ENCODE measurements at regions not wholly inside any gene's neighbourhood (a gene's known extent, or its start where the extent isn't known, plus 50 kb on each side); places are given as distances from the start of the nearest gene placed in this dataset.

- Mint-ChIP-seq H3K27me3 (ENCODE audit: low read depth) (no peaks in the 10 kb centered on the region), H3K4me3 (no peak overlapping the region), H3K9me3 (no peaks in the 10 kb centered on the region), H3K4me1 (peaks cover 17% of the 10 kb centered on the region), H3K36me3 (no peaks in the 10 kb centered on the region), H3K27ac (no peak overlapping the region)
- DNase-seq (ENCODE audit: low spot score in 2 of 2, unreplicated experiment in 2 of 2) = no peak
- TF ChIP-seq CTCF (IDR thresholded peaks at IDR 0.05; ENCODE audit: unreplicated experiment) = no peak
These were observed 132.6 kb downstream of the RAB38 start for GRCh38 chr11:88042647-88043046.

- TF ChIP-seq CTCF (IDR thresholded peaks at IDR 0.05; ENCODE audit: unreplicated experiment) = no peak
- DNase-seq (ENCODE audit: low spot score in 2 of 2, unreplicated experiment in 2 of 2) = no peak
- Mint-ChIP-seq H3K9me3 (no peaks in the 10 kb centered on the region), H3K36me3 (no peaks in the 10 kb centered on the region), H3K27ac (no peak overlapping the region), H3K4me1 (peaks cover 17% of the 10 kb centered on the region), H3K27me3 (ENCODE audit: low read depth) (no peaks in the 10 kb centered on the region), H3K4me3 (no peak overlapping the region)
These were observed 133.0 kb downstream of the RAB38 start for GRCh38 chr11:88042238-88042637.

GRCh38 chr11:88041679-88042078, 133.6 kb downstream of the RAB38 start:
- Mint-ChIP-seq H3K27ac (no peak overlapping the region), H3K36me3 (no peaks in the 10 kb centered on the region), H3K27me3 (ENCODE audit: low read depth) (no peaks in the 10 kb centered on the region), H3K4me3 (no peak overlapping the region), H3K9me3 (no peaks in the 10 kb centered on the region), H3K4me1 (peaks cover 17% of the 10 kb centered on the region)
- TF ChIP-seq CTCF (IDR thresholded peaks at IDR 0.05; ENCODE audit: unreplicated experiment) = no peak
- DNase-seq (ENCODE audit: low spot score in 2 of 2, unreplicated experiment in 2 of 2) = no peak

GRCh38 chr11:88040148-88040496, 135.1 kb downstream of the RAB38 start:
- no peak for TF ChIP-seq CTCF (IDR thresholded peaks at IDR 0.05; ENCODE audit: unreplicated experiment)
- Mint-ChIP-seq H3K27me3 (ENCODE audit: low read depth) (no peaks in the 10 kb centered on the region), H3K4me3 (no peak overlapping the region), H3K27ac (no peak overlapping the region), H3K9me3 (no peaks in the 10 kb centered on the region), H3K36me3 (no peaks in the 10 kb centered on the region), H3K4me1 (peaks cover 16% of the 10 kb centered on the region)
- no peak for DNase-seq (ENCODE audit: low spot score in 2 of 2, unreplicated experiment in 2 of 2)

GRCh38 chr11:88039476-88040147, 135.6 kb downstream of the RAB38 start:
- Mint-ChIP-seq H3K27ac (no peak overlapping the region), H3K9me3 (peaks cover 3% of the 10 kb centered on the region), H3K36me3 (no peaks in the 10 kb centered on the region), H3K27me3 (ENCODE audit: low read depth) (no peaks in the 10 kb centered on the region), H3K4me3 (no peak overlapping the region), H3K4me1 (peaks cover 11% of the 10 kb centered on the region)
- no peak for TF ChIP-seq CTCF (IDR thresholded peaks at IDR 0.05; ENCODE audit: unreplicated experiment)
- DNase-seq (ENCODE audit: low spot score in 2 of 2, unreplicated experiment in 2 of 2) = no peak

- Mint-ChIP-seq H3K36me3 (peaks cover under 1% of the 10 kb centered on the region), H3K4me1 (peaks cover 9% of the 10 kb centered on the region), H3K27ac (no peak overlapping the region), H3K27me3 (ENCODE audit: low read depth) (no peaks in the 10 kb centered on the region), H3K9me3 (peaks cover 10% of the 10 kb centered on the region), H3K4me3 (no peak overlapping the region)
- DNase-seq (ENCODE audit: low spot score in 2 of 2, unreplicated experiment in 2 of 2) = no peak
- no peak for TF ChIP-seq CTCF (IDR thresholded peaks at IDR 0.05; ENCODE audit: unreplicated experiment)
These were observed 137.2 kb downstream of the RAB38 start for GRCh38 chr11:88038063-88038462.

Measured in mesothelial cell of epicardium (in vitro differentiated cells).